GM06990 (cell line): ENCODE measurements at regions not wholly inside any gene's neighbourhood (a gene's known extent, or its start where the extent isn't known, plus 50 kb on each side); places are given as distances from the start of the nearest gene placed in this dataset.

Experiments
- DNase-seq: peaks from one replicate; pipeline ENCODE4 v3.0.0-alpha.2; 2011; ENCODE audit not compliant: insufficient read length; ENCODE audit errors: extremely low read depth
- H3K27me3 ChIP-seq: replicated peaks from 2 replicates; pipeline ENCODE4 v1.6.0; 2011; ENCODE audit warnings: low read length; ENCODE audit not compliant: control insufficient read depth, insufficient read depth
- H3K36me3 ChIP-seq: 2 replicates; pipeline ENCODE4 v1.5.1; 2011; ENCODE audit warnings: low read length; ENCODE audit not compliant: control insufficient read depth, insufficient read depth
- H3K4me3 ChIP-seq: replicated peaks from 2 replicates; pipeline ENCODE4 v1.5.1; 2011; ENCODE audit warnings: low read depth, mild to moderate bottlenecking, control low read depth, low read length
- CTCF ChIP-seq: IDR thresholded peaks from 2 replicates; pipeline ENCODE4 v1.5.1; 2011; ENCODE audit warnings: low read length, control low read depth, mild to moderate bottlenecking, inconsistent platforms; ENCODE audit not compliant: insufficient read depth, poor library complexity, severe bottlenecking

- Histone ChIP-seq H3K4me3 (no peak overlapping the region), H3K27me3 (no peaks in the 10 kb centered on the region), H3K36me3 (no peaks in the 10 kb centered on the region)
- no peak for TF ChIP-seq CTCF
- DNase-seq: no peak
Observed at GRCh38 chr2:121977326-121977725, 221.9 kb downstream of the TSN start.

- Histone ChIP-seq H3K36me3 (no peaks in the 10 kb centered on the region), H3K4me3 (no peak overlapping the region), H3K27me3 (no peaks in the 10 kb centered on the region)
- TF ChIP-seq CTCF: no peak
- no peak for DNase-seq
Observed at GRCh38 chr2:121992700-121993099, 237.2 kb downstream of the TSN start.

- DNase-seq: no peak
- Histone ChIP-seq H3K27me3 (no peaks in the 10 kb centered on the region), H3K36me3 (no peaks in the 10 kb centered on the region), H3K4me3 (no peak overlapping the region)
- no peak for TF ChIP-seq CTCF
Observed at GRCh38 chr2:121993682-121994081, 238.2 kb downstream of the TSN start.

GRCh38 chr2:121994238-121995206 is 239.1 kb downstream of the TSN start:
- no peak for TF ChIP-seq CTCF
- H3K36me3 ChIP-seq: no peaks in the 10 kb centered on the region
- no peaks in the 10 kb centered on the region for H3K27me3 ChIP-seq
- H3K4me3 ChIP-seq: no peak overlapping the region
- DNase-seq: no peak

GRCh38 chr2:121998751-121999150 is 243.3 kb downstream of the TSN start:
- no peaks in the 10 kb centered on the region for H3K27me3 ChIP-seq
- DNase-seq: no peak
- TF ChIP-seq CTCF: no peak
- H3K4me3 ChIP-seq: no peak overlapping the region
- H3K36me3 ChIP-seq: no peaks in the 10 kb centered on the region
